ENCODE measurements at regions not wholly inside any gene's neighbourhood (a gene's known extent, or its start where the extent isn't known, plus 50 kb on each side); places are given as distances from the start of the nearest gene placed in this dataset.

DNA sequence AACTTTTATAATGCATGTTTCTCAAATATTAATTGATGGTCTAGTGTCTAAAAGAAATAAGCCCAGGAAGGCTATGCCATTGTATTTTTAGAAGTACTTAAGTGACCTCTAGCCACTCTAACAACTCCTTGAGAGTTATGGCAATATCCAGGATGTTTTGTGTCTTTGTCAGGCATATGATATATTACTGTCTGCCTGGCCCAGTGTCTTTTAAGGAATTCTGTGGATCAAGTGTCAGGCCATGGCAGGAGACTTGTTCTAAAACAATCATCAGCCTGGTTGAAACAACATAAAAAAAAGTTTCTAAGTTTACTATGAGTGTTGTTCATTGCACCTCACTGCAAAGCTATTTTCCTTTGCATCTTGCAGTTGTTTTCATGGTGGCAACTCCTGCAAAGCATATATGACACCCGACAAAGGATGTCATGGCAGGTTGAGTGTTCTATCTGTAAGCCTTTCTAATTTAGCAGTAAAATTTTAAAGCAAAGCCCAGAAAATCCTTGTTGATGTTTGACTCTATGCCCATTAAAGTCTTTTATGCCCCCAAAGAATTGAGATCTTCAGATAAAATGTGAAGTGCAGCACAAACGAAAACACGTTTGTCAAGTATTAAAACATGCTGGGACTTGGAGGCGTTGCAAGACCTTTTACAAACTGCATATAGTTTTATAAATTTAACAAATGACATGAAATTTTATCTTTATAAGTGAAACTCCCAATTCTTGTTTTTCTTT is 89.5 kb upstream of the SLC38A2 start:
- DNase-seq = no peak

- DNase-seq = no peak
Observed at GRCh38 chr12:46461459-46461858, 88.9 kb upstream of the SLC38A2 start.

DNA sequence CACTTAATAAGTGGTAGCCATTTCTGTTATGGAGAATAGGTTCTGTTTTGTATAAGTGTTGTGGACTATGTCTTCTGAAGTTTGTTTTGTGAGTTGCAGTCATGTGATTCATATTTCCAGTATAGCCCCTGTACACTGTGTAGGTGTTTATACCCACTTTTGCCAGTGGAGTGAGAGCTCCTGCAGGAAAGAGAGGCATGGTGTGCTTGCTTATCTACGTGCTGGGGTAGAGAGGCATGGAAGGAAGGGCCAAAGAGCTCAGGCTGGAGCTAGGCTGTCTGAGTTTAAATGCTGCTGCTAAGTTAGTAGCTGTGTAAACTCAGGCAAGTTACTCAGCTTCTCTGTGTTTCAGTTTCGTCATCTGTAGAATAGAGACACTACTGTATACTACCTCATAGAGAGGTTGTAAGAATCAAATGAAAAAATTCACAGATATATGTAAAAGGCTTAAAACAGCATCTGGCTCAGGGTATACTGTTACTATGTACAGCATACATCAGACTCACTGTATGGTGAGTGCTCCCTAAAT is 88.2 kb upstream of the SLC38A2 start:
- no peak for DNase-seq

DNA sequence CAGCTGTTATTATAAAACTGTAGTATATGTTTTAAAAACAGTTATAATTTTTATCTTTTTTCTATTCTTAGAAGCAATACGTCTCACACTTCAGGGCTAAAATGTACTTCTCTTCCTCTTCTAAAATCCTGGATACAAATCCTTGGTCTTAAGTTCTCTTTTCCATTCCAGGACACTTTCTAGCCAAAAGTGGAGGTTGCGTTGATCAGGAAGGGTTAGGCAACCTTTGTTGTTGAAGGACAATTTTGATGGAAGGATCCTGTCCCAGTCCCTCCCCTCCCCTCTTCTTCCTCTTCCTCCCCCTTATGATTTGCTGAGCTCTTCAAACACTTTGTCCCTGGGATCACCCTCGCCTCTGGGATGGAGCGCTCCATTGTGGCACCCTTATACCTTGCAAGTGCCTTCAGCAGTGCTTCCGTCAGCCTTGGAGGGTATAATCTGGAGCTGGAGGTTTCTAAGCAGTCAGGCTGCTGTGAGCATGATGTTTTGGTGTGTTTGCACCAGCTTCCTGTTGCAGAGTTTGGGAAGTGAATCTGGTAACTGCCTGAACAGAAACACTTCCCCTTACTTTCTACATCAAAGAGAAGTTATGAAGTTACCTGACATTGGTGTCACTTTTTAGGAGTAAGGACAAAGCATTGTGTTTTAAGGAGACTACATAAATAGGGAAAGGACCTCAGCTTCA is 87.4 kb upstream of the SLC38A2 start:
- DNase-seq = no peak

DNA sequence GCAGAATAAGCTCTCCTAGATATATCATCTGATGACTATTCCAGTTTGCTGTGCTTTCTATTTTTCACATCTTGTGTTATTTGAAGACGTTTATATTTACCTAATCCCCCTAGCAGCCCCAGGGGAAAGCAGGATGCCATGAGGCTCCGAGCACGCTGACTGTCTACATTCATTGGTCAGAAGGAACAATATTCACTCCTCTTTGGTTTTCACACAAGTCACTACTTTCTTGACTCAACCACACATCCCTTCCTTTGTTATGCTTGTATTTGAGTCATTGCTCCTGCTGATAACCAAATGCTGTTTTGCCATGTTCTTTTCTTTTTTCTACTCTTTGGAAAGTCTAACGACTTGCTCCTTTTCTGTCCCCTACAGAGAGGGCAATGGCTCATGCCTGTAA is 86.5 kb upstream of the SLC38A2 start:
- DNase-seq = no peak

DNA sequence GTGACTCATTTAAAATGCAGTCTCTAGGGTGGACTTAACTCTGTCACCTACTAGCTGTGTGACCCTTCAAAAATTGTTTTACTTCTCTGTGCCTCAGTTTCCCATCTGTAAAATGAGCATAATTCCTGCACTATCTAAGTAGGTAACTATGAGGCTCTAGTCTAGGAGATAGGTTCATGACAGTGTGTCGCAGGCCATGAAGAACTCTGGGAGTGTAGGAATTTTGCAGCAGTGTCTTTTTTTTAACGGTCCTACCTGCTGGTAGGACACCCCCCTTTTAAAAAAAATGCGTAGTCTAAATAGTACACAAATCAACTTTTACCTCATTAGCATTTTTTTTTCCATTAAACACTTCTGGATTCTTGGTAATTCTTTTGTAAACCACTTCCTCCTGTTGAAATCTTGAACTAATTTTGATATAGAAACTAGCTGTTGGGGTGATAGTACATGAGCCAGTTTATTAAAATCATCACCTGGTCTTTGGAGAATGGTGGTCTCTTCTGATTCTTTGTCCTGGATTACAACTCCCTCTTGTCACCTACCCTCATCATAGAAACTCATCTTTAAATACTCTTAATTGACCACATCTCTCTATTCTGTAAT is 86.0 kb upstream of the SLC38A2 start:
- no peak for DNase-seq

DNA sequence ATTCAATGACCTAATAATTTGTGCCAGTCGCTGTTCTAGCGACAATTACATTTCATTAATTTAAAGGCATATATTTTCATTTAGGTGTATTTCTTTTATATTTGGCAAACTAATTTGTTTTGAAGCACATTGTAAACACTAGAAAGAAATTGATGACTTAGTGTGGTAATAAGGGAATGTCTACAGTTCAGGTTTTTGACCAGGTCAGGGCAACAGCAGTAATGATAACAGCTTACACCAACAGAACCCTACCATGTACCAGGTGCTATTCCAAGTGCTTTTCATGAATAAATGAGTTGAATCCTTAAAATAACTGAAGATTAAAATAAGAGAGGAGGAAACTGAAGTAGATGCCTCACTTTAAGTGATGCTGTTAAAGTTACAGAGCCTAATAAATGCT is 85.4 kb upstream of the SLC38A2 start:
- no peak for DNase-seq

DNA sequence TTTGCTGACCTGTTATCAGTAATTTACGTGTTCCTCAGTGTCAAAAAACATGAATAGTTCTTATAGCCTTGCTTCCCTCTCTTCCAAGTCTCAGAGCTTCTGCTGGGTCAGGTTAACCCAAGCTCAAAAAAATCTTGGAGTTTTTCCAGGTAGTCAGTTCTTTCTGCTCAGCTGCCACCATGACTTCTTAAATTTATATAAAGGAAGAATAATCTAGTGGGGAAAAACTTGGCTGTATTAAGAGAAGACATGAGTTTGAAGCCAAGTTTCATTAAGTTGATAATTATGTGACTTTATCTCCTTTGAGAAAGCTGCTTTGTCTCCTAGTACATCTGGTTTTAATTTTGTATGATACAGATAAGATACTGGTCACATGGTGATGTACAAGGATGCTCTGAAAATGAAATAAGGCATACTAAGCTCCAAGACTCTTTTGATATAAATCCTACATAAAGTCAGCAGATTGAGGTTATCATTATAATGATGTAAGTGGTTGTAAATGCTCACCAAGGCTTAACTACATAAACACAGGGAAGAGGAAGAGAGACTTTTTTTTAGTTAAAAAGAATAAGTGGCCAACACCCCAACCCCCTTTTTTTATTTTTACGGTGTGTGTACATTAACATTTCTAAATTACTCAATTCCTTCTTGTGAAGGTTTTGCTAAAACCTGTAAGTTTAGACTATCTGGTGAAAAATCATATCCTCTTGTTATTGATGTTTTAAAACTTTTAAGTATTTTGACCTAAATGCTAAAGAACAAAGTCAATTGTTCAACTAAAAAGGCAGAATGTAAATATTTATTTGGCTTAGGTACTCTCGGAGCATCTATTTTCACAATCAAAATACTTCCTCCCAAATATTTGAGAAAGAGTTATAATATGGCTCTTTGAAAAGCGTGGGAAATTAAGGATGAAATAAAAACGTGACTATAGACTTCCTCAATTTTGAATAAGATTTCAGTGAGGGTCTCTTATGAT is 84.1 kb upstream of the SLC38A2 start:
- DNase-seq = no peak

DNA sequence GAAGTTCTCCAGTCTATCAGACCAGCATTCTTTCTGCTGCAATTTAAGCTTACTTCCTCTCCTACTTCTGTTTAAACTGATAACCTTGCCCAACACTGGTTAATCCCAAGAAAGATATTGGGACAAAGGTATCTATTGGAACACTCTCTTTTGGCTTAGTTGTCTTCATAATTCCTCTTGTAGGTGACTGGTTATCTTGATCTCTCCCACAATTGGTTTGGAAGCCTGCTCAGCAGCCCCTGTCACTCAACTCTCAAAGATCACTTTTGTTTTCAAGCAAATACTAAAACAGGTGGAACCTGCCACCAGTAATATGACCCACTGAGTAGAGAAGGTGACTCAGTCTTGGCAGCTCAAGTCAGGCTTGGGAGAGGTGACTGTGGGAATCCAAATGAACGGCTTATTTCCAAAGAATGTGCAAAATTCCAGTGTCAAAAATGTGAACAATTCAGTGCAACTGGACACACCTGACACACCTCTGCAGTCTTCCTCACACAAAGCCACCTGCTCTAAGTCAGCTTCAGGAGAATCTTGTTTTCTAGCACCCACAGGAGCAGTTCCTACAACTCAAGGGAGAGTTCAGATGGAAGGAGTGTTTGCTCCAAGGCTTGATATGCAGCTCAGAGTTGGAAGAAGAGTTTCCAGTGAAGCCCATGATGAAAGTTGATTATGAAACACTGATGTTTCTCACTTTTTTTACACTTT is 83.2 kb upstream of the SLC38A2 start:
- peak; percentile 9 for DNase-seq

- no peak for DNase-seq
Observed at GRCh38 chr12:46454981-46455380, 82.4 kb upstream of the SLC38A2 start.

DNA sequence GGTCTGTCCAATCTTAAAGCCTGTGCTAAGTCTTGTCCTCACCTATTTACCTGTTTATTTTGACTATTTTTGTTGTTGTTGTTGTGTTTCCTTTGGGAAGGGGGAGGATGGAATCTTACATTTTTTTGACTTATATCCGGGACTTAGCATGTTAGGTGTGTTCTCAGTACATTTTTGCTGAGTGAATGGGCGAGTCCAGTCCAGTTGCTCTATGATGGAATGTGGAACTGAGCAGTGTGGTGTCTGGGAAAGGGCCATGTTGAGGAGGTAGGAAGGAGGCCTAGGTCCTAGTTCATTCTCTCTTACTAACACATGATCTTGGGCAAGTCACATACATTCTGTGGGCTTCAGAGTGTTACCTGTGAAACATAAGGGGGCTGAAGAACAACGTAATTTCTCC is 80.9 kb upstream of the SLC38A2 start:
- no peak for DNase-seq

DNA sequence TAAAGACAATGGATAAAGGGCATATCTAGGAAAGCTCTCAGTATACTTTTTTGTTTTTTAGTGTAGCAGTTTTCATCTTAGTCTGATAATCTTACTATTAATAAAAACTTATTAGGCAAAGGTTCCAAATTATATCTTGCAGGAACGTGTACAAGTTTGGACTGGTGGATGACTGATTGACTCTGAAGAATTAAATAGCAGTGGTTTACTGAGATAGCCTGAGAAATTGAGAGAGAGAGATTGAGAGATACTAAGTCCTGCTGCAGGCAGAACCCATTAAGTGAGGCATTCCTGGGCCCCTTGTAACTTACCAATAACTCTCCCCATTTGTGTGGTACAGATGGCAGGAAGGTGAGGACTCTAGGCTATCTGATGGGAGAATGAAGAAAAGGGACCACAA is 80.2 kb upstream of the SLC38A2 start:
- DNase-seq = no peak

DNA sequence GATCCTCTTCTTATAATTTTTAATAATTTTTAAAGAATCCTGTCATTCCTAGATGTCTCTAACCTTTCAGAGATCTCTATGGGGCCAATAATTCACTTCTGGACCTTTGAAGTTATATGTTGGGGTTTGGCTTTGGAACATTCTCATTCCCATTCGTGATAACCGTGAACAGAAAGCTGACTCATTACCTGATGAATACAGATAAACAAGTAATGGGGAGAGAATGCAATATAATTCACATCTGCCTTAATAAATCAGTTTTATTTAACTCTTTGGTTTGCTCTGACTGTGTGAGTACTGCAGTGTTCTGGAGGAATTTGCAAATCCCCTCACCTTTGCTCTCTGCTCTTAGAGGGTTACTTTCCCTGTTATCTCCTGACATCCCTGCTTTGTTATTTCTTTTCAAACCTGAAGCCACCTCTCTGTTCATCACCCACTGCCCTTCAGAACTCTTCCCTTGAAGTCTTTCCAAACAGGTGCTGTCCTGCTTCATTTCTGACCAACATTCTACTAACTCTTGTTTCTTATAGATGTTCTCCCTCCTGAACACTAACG is 79.6 kb upstream of the SLC38A2 start:
- no peak for DNase-seq

DNA sequence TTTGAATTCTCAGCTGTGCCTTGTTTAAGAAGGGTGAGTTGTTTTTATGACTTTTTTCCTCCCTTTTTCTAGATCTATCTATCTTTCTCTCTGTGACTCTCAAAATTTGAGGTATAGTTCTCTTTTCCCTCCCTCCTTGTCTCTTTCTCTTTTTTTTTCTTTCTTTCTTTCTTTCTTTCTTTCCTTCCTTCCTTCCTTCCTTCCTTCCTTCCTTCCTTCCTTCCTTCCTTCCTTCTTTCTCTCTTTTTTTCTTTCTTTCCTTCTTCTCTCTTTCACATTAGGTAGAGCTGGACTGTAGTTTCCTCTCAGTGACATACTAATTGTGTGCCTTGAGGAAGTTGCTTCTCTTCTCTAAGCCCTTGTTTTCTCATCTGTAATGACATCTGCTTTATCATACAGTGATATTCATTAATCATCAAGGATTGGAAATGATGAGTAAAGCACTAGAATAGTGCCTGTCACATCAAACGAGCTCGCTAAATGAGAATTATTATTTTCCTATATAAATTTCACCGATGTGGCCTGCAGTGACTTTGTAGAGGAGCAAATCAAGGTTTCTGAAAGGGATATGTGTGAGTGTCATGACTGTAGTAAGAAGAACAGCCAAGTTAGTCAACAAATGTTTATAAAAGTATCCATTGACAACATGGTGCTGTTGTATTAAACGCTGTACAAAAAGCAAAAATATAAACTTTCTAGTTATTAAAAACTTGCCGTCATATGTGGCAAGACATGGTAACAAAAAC is 78.9 kb upstream of the SLC38A2 start:
- DNase-seq = no peak

- no peak for DNase-seq
Observed at GRCh38 chr12:46450279-46450748, 77.7 kb upstream of the SLC38A2 start.

DNA sequence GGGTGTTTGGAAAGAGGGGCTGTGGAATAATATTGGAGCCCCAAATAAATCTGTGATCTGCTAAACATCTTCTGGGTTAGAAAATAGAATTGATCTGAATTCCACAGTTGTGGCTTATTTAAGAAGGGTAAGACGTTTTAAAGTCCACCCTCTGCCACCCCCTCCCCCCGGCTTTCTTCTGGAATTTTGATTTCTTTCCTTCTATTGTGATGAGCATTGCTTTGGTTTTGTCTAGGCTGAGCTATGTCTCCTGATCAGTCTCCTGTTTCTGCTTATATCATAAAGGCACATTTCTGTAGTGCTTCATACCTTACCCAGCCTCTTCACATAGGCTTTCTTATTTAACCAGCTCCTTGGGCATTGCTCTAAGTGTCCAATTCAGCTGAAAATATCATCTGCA is 77.3 kb upstream of the SLC38A2 start:
- no peak for DNase-seq

GRCh38 chr12:46449316-46449715 is 76.7 kb upstream of the SLC38A2 start:
- no peak for DNase-seq

DNA sequence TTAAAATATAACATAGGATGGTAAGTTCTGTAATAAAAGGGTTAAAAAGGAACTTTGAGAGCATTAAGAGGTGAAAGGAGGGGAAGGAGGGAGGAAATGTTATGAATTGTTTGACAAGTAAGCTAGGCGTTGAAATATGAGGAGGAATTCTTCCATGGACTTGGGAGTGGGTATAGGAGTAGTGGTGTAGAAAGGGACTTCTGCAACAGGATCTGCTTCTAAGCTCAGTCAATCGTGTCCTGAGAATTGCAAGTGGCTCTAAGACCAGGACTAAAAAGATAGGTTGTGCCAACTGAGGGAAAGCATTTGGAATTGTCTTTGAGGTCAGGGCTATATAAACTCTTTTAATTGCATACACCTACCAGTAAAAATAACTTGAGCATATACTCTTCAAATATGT is 74.1 kb upstream of the SLC38A2 start:
- DNase-seq = no peak

DNA sequence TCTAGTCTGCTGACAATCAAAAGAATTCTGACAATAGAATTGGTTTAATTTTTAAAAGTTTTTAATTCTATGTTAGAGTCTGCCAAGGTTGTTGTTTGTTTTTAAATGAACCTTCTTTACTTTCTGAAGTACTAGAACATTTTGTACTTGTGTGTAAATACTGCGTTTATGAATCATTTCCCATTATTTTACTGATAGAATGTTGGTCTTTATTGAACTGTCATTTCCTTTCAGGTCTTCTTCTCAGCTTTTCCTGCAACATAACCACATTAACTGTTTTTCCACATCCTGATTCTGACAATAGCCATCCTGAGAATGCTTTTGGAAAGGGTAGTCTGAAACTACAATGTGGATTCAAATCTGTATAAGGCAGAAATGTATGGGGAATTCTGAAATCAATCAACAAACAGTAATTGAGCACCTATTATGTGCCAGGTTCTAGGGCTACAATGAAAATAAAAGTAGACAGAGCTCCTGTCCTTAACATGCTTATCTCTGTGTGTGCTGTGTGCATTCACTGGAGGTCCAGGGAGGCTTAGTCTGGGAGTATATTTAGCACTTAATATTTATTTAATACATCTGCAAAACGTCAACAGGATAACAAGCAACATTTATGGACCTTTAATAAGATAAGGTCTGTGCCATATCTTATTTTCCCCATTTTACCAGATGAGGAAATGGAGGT is 73.1 kb upstream of the SLC38A2 start:
- DNase-seq = no peak

DNA sequence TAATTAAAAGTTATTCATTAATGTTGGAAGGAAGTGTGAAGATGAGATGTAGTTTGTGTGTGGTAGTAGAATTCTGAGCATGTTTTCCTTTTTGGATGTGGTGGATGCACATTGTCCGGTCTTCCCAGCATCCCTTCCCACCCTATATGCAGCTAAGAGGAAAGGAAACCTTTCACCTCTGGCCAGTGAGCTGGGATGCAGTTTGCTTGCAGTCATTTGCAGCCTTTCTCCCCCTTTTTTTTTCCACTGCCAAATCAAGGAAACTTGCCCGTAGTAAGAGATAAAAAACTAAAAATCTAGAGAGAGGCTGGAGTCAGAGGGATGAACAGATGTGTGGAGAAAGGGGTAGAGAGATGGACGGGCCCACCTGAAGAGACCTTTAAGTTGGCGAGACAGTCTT is 72.5 kb upstream of the SLC38A2 start:
- no peak for DNase-seq

Data from NCI-H2029 treated with DMSO at 0.1 percent for 48 hours (cell line).